ENCODE measurements at regions not wholly inside any gene's neighbourhood (a gene's known extent, or its start where the extent isn't known, plus 50 kb on each side); places are given as distances from the start of the nearest gene placed in this dataset.
"Not testable (repeated sequence)": the region's sequence is repeated elsewhere in the genome, so short reads cannot be mapped to it uniquely, and the experiment has no call there.

GRCh38 chr9:2277133-2277532 lies 262.0 kb downstream of the SMARCA2 start:
- FAIRE-seq, result not testable (repeated sequence)

DNA sequence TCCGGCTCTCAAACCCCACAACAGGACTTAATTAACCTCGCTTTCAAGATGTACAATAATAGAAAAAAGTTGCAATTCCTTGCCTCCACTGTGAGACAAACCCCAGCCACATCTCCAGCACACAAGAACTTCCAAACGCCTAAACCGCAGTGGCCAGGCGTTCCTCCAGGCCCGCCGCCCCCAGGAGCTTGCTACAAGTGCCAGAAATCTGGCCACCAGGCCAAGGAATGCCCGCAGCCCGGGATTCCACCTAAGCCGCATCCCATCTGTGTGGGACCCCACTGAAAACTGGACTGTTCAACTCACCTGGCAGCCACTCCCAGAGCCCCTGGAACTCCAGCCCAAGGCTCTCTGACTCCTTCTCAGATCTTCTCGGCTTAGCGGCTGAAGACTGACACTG lies 262.5 kb downstream of the SMARCA2 start:
- FAIRE-seq; DNase-seq (ENCODE audit: insufficient read length, low spot score): not testable (repeated sequence)

More at GRCh38 chr9:2277133-2277532, 262.0 kb downstream of the SMARCA2 start:
- not testable (repeated sequence) for DNase-seq (ENCODE audit: insufficient read length, low spot score)

DNA sequence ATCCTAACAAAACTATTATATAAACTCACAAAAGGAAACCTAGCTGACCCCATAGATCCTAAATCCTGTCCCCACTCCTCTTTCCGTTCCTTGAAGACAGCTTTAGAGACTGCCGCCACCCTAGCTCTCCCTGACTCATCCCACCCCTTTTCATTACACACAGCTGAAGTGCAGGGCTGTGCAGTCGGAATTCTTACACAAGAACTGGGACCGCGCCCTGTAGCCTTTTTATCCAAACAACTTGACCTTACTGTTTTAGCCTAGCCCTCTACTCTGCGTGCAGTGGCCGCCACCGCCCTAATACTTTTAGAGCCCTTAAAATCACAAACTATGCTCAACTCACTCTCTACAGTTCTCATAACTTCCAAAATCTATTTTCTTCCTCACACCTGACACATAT lies 264.0 kb downstream of the SMARCA2 start:
- not testable (repeated sequence) for FAIRE-seq

GRCh38 chr9:2281031-2281802 lies 266.1 kb downstream of the SMARCA2 start:
- FAIRE-seq (no peak), DNase-seq (ENCODE audit: insufficient read length, low spot score) (no peak)

More for the DNA sequence above, 264.0 kb downstream of the SMARCA2 start:
- DNase-seq (ENCODE audit: insufficient read length, low spot score), result not testable (repeated sequence)

DNA sequence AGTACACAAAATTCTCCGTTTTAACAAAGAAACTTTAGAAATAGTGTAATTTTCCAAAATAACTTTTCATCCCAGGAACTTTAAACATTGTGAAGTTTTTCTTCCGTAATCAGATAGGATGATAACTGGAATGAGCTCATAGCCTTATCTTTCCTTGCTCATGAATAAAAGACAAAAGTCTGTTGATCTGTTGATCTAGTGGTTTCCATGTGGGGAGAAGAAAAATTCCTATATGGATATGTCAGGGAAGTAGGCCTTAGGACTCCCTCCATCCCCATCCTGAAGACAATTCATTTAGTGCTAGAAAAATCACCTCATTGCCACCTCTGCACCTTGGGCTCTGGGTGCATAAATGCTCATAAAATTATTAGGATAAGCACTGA lies 266.6 kb downstream of the SMARCA2 start:
- DNase-seq (ENCODE audit: insufficient read length, low spot score) (no peak), FAIRE-seq (no peak)

GRCh38 chr9:2284770-2285169 lies 269.6 kb downstream of the SMARCA2 start:
- FAIRE-seq (no peak), DNase-seq (ENCODE audit: insufficient read length, low spot score) (no peak)

DNA sequence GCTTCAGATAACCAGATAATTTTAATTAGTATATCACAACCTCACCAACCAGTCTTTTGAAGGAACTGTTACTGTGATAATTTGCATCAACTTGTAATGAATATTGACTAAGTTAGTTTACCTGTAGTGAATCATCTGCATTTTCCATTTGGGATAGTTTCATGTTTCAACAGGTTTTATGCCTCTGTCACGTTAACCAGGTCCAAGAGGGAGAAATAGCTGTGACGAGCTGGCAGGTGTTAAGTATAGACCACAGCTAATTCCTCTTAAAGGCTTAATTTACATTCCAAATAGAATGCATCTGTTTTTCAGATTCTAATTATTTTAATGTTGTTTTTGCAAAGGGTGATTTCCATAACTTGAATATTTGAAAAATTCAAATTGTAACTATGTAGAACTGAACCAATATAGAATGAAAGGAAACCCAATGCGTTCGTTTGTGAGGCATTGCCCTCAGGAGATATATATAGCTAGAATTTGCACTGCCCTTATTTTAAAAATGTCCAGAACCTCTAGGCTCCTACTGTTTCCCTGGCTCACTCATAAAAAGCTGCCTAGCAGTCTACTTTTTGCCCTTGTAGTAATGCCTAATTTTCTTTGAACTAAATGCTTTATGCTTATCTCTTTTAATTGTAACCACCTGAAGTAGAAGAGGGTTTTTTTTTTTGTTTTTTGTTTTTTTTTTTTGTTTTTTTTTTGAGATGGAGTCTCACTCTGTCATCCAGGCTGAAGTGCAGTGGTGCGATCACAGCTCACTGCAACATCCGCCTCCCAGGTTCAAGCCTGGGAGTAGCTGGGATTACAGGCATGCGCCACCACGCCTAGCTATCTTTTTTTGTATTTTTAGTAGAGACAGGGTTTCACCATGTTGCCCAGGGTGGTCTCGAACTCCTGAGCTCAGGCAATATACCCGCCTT lies 270.5 kb downstream of the SMARCA2 start:
- DNase-seq (ENCODE audit: insufficient read length, low spot score) (no peak), FAIRE-seq (no peak)

DNA sequence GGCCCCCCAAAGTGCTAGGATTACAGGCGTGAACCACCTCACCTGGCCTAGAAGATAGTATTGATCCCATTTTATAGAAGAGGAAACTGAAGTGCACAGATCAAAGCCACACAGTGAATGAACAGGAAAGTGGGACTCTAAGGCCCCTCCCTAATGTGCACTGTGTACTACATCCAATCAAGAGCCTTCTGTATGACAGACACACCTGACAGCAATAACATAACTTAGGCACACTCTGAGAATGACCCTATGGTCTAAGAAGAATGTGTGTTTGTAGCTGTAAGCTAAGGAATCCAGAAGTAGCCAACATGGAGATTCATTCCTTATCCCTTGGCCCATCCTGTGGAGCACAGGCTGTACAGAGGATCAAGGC lies 271.2 kb downstream of the SMARCA2 start:
- DNase-seq (ENCODE audit: insufficient read length, low spot score) (no peak), FAIRE-seq (no peak)

DNA sequence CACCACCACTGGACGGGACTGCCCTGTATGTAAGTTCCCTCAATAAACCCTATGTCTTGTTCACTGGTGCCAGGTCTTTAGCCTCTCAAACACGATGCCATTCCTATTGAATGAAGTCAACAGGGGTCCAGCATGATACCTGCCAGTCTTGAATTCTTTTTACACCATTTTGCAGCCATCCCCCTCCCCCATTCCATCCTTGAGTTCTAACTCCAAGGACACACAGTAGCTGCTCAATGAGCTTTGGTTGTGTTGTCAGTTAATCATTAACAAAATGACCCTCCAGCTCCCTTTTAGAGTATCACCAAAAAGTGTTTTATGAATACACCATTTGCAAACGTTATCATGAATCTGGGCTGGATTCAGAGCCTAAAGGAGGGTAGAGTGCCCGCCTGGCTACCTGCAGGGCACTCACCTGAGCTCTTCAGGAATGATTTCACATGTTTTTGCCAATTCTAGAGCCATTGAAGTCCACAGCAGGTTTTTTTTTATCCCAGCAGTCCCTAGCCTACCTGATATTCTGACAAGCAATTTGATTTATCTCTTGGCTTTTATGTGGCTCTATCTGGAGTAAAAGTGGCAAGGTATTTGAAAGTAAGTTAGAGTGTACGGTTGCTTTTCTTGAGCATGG lies 271.8 kb downstream of the SMARCA2 start:
- DNase-seq (ENCODE audit: insufficient read length, low spot score) (no peak), FAIRE-seq (no peak)

DNA sequence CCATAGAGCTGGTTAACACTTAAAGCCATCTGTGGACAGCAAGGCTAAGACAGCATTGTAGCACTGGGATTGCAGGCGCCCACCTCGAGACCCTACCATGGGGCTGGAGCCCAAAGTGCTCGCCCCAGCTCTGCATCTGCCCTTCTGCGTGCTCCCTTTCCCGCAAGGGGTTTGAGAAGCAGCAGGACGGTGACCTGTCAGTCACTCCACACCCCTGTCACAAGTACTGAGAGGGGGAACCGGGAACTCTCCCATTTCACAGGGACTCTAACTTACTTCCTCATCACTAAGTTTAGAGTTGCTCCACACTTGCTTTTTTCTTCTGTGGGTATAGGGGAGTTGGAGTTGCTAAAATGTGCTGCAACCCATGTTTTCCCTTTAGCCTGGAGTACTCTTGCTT lies 273.2 kb downstream of the SMARCA2 start:
- DNase-seq (ENCODE audit: insufficient read length, low spot score) (no peak), FAIRE-seq (no peak)

DNA sequence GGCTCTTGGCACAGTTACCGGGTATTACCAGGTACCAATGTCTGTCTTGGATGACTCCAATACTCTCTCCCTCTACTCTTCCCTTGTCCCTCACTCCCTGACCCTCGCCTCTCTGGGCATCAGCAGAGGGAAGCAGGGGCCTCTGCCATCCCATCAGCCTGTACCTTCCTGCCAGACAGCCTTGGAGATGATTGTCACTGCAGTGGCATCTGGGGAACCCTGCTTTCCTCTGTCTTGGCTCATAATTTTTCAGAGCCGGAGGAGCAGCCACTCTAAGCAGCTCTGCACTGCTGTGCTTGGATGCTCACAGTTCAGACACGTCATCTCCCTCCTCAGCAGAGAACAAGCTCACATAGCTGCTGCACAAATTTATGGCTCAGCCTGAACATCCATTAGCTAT lies 274.1 kb downstream of the SMARCA2 start:
- DNase-seq (ENCODE audit: insufficient read length, low spot score) (no peak), FAIRE-seq (no peak)

GRCh38 chr9:2290382-2290781 lies 275.2 kb downstream of the SMARCA2 start:
- FAIRE-seq (no peak), DNase-seq (ENCODE audit: insufficient read length, low spot score) (no peak)

- no peak for FAIRE-seq
- no peak for DNase-seq (ENCODE audit: insufficient read length, low spot score)
Observed at GRCh38 chr9:2291980-2292704, 277.0 kb downstream of the SMARCA2 start.

DNA sequence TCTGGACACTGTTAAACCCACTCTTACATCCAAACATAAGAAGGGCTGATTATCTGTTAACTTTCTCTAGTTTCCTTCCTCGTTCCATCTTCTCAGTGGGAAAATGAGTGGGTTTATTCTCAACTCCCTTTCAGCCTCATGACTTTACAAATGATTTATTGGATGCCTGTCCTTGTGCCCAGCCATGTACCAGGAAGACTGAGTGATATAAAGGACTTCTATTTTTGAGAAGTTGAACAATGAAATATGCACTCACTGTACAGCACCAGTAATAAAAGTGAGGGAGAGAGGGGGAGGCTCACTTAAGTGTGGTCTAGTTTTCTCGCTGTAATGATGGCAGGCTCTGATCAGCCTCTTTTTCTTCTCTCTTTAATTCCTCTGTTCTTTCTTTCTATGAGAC lies 277.6 kb downstream of the SMARCA2 start:
- DNase-seq (ENCODE audit: insufficient read length, low spot score) (no peak), FAIRE-seq (no peak)

GRCh38 chr9:2297771-2298170 lies 282.6 kb downstream of the SMARCA2 start:
- no peak for FAIRE-seq
- DNase-seq (ENCODE audit: insufficient read length, low spot score), result no peak

DNA sequence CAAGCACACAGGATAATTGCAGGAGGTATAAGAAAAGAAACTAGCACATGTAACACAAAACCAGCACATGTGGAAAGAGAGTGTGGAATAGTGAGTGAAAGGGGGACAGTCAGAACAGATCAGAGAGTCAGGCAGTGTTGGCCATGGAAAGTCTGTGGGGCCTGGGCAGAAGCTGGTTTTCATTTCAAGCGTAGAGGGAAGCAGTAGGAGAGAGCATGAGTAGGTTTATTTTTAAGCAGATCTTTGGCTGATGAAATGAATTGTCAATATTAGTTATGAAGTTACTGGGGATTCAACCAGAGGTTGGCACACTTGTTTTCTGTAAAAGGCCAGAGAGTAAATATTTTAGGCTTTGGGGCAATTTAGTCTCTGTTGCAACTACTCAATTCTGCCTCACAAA lies 283.1 kb downstream of the SMARCA2 start:
- DNase-seq (ENCODE audit: insufficient read length, low spot score) (no peak), FAIRE-seq (no peak)

DNA sequence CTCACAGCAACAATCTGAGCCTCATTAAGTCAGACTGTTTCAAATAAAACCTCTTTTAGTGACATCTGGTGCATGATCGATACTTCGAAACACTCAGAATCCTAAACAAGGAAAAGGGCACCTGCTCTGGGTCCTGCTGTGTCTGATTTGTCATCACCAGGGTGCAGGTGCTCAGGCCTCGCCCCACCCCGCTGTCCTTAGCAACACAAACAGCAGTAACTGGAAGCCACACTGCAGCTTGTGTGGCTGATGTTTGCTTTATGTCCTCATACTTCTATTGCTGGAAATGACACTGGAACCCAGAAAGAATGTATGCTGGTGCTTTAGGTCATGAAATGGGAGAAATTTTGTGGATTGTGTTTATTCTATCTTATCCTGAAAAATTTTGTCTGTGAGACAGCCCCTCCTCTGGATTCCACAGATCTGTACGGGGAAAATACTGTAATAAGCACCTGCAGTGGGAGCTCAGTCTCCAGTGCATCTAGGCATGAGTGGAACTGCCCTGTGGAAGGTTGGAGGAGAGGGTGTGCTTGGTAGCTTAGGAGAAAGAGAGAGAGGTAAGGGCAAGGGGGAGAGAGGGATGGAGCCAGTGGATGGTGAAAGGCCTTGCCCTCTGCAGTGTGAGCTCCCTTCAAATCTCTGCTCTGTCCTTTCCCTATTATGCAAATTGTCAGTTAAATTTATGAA lies 284.2 kb downstream of the SMARCA2 start:
- FAIRE-seq, result no peak
- DNase-seq (ENCODE audit: insufficient read length, low spot score), result no peak

- DNase-seq (ENCODE audit: insufficient read length, low spot score) (no peak), FAIRE-seq (no peak)
Observed at GRCh38 chr9:2299843-2300205, 284.7 kb downstream of the SMARCA2 start.

- DNase-seq (ENCODE audit: insufficient read length, low spot score) (no peak), FAIRE-seq (no peak)
Observed at GRCh38 chr9:2300325-2300724, 285.2 kb downstream of the SMARCA2 start.

DNA sequence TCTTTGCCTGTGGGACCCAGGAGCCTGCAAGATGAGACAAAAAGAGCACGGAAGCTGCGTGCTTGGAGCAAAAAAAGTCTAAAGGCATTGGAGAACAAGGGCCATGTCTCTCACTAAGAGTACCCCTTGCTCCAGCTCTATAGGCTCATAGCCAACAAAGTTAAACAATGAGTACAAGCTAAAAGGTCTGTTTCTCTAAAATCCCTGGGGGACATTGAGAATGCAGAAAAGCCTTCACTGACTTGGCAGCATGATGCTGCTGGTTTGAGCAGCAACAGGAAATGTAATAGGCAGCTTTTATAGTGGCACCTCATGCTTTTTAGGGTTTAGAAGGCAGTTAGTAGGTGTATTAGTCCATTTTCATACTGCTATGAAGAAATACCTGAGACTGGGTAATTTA lies 287.5 kb downstream of the SMARCA2 start:
- no peak for FAIRE-seq

More for the DNA sequence above, 287.5 kb downstream of the SMARCA2 start:
- no peak for DNase-seq (ENCODE audit: insufficient read length, low spot score)

Measured in GM19239 (cell line).